Breast epithelium (tissue), 4 donors: ENCODE measurements at regions not wholly inside any gene's neighbourhood (a gene's known extent, or its start where the extent isn't known, plus 50 kb on each side); places are given as distances from the start of the nearest gene placed in this dataset.
A peak's percentile ranks its signal among the peaks of the same experiment; 100 is the strongest.

ENCODE experiments used
- DNase-seq, 2 donors: peaks; one replicate each; pipeline ENCODE4 v3.0.0-alpha.2; 2019; ENCODE audit warnings: low spot score in 2 of 2
- H3K27ac ChIP-seq, 2 donors: fragments of 200-600 bp; sonication (generic) in 1 of 2; one replicate each; pipeline ENCODE4 v1.5.1; 2016 to 2019; ENCODE audit warnings: mild to moderate bottlenecking in 1 of 2
- H3K27me3 ChIP-seq, 2 donors: fragments of 200-600 bp; sonication (generic) in 1 of 2; one replicate each; pipeline versions ENCODE4 v1.5.1 to v1.6.0; 2017 to 2019; ENCODE audit warnings: control low read depth in 1 of 2, mild to moderate bottlenecking in 1 of 2
- H3K36me3 ChIP-seq: fragments of 200-600 bp; one replicate; pipeline ENCODE4 v1.5.1; 2019
- H3K4me1 ChIP-seq, 2 donors: fragments of 200-600 bp; sonication (generic); one replicate each; pipeline ENCODE4 v1.5.1; 2016 to 2019; ENCODE audit warnings: control low read depth in 1 of 2
- H3K4me3 ChIP-seq, 3 donors: fragments of 200-600 bp; sonication (generic); 1 replicate in 2 of 3; 2 replicates in 1 of 3; pipeline ENCODE4 v1.5.1; 2016 to 2019; ENCODE audit warnings: mild to moderate bottlenecking in 3 of 3, moderate library complexity in 2 of 3
- H3K9me3 ChIP-seq, 2 donors: fragments of 200-600 bp; sonication (generic) in 1 of 2; one replicate each; pipeline ENCODE4 v1.5.1; 2016 to 2019; ENCODE audit warnings: control low read depth in 1 of 2
- POLR2A ChIP-seq: fragments of 450-650 bp; IDR thresholded peaks from one replicate; pipeline ENCODE4 v1.6.1; 2016; ENCODE audit warnings: antibody characterized with exemption, mild to moderate bottlenecking, moderate library complexity
- POLR2AphosphoS5 ChIP-seq, 3 donors: sonication (generic); formaldehyde crosslinking; IDR thresholded peaks; one replicate each; pipeline ENCODE4 v1.6.1; 2017; ENCODE audit warnings: antibody characterized with exemption in 3 of 3
- intact Hi-C: fragments of 100-400 bp; cut with DNase I; formaldehyde crosslinking; loops from one replicate; pipeline ENCODE4 v1.15.1; 2023; ENCODE audit warnings: low total_unique reads
- TF ChIP-seq, protein P1 (sequence below), 3 donors: fragments of 450-650 bp; IDR thresholded peaks; one replicate each; pipeline ENCODE4 v1.5.1; 2016 to 2017; ENCODE audit warnings: antibody characterized with exemption in 3 of 3, mild to moderate bottlenecking in 3 of 3, moderate library complexity in 3 of 3

DNA sequence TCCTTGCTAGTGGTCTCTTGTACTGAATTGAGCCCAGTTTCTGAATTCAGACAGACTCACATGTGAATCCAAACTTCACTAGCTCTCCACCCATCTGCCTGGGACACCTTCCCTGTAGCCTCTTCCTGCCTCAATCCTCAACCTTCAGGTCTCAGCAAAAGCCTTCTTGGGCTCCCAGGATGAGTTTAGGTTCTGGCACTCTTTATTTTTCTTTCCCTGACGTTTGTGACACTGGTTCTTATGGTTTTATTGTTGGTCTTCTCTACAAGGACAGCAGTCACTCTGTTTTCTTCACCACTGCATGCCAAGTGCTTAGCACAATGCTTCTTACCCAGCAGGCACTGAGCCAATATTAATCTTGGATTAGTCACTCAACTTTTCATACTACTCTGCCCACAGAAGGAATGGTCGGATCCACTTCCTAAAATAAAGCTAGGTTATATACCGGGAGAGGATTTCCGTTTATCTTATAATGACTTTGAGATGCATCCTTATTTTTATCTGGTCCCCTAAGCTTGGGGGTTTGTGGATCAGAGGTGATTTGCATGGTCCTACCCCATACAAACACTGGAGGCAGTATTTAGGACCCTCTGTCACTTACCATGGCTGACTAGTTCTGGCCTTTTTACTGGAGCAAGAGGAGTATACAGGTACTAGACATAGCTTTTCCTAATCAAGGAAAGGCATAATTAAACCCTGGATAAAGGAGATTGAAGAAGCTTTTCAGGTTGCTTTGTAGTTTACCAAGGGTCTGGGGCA, 186.3 kb downstream of the MYCN start:
- TF ChIP-seq POLR2A (no peak), POLR2AphosphoS5 (IDR thresholded peaks at IDR 0.05) (no peak)
- TF ChIP-seq, protein P1, sequence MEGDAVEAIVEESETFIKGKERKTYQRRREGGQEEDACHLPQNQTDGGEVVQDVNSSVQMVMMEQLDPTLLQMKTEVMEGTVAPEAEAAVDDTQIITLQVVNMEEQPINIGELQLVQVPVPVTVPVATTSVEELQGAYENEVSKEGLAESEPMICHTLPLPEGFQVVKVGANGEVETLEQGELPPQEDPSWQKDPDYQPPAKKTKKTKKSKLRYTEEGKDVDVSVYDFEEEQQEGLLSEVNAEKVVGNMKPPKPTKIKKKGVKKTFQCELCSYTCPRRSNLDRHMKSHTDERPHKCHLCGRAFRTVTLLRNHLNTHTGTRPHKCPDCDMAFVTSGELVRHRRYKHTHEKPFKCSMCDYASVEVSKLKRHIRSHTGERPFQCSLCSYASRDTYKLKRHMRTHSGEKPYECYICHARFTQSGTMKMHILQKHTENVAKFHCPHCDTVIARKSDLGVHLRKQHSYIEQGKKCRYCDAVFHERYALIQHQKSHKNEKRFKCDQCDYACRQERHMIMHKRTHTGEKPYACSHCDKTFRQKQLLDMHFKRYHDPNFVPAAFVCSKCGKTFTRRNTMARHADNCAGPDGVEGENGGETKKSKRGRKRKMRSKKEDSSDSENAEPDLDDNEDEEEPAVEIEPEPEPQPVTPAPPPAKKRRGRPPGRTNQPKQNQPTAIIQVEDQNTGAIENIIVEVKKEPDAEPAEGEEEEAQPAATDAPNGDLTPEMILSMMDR (IDR thresholded peaks at IDR 0.05) = no peak
- Histone ChIP-seq H3K36me3 (no peaks in the 10 kb centered on the region), H3K9me3 (no peaks in the 10 kb centered on the region), H3K4me1 (no peaks in the 10 kb centered on the region), H3K27me3 (no peaks in the 10 kb centered on the region), H3K4me3 (no peak overlapping the region), H3K27ac (no peak overlapping the region)
- no peak for DNase-seq
- intact Hi-C loops = no loop called here

DNA sequence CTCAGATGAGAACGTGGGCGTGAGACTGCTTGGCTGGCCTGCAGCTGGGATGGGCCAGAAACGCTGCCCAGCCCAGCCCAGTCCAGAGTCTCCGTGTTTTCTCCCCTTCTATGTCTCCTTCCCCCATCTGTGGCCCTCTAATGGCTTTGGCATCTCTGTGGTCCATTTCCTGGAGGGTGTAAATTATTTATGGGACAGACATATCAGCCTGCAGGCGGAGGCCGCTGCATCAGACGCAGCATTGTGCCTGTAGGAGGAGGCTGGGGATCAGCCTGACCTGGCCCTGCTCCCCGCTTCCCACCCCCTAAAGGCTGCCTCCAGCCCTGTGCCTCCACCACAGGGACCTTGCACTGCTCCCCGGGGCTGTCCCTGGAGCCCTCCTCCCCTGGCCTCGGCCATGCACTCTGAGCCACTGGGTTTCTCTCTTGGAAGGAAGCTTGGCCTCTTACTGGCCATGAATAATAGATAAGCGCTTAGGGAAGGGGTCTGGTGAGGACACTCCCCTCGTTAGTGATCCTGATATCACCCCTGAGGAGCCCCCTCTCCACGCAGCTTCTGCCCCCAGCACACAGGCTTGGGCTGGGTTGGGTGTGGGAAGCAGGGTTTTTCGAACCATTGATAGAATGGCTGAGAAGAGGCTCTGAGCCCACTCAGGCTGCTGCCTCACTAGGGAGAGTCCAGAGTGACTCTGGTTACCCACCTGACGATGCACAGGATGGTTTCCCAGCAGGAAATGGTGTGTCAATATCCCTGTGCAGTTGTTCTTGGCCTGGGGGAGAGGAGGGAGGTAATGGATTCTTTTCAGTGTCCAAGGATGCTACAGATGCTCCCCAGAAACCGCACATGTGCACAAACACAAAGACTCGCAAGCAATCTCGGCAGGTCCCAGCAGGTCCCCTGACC, 185.5 kb downstream of the MYCN start:
- TF ChIP-seq POLR2A = no peak
- Histone ChIP-seq H3K9me3 (no peaks in the 10 kb centered on the region), H3K4me1 (no peaks in the 10 kb centered on the region), H3K27ac (no peak overlapping the region), H3K27me3 (no peaks in the 10 kb centered on the region), H3K4me3 (no peak overlapping the region), H3K36me3 (no peaks in the 10 kb centered on the region)
- DNase-seq = peak in 1 of 2 donors; percentile 10
- intact Hi-C loops = no loop called here

DNA sequence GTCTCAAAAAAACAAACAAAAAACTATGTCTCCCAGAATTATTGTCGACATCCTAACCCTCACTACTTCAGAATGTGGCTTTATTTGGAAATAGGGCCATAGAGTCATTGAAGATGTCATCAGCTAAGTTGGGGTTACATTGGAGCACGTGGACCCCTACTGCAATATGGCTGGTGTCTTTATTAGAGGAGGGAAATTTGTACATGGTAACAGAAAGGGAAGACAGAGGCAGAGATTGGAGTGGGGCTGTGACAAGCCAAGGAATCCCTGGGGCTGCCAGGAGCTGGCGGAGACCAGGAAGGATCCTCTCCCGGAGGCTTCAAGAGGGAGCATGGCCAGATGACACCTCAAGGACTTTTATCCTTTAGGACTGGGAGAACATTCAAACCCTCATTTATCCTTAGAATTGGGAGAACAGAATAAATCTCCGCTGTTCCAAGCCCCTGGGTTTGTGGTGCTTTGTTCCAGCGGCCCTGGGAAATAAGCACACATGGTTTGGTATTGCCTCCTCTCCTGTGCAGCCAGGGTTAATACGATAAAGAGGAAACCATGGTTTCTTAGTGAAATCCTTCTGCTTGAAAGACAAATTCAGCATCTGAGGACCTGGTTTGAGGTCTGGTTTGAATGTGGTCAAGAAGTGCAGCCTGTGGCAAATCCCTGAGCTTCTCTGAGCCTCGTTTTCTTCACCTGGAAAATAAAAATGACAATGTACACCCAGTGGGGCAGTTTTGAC, 184.7 kb downstream of the MYCN start:
- H3K36me3 ChIP-seq = no peaks in the 10 kb centered on the region
- H3K27me3 ChIP-seq = no peaks in the 10 kb centered on the region
- H3K4me3 ChIP-seq = no peak overlapping the region
- no peaks in the 10 kb centered on the region for H3K4me1 ChIP-seq
- no peak for DNase-seq
- intact Hi-C loops = no loop called here
- TF ChIP-seq, protein P1 (IDR thresholded peaks at IDR 0.05) = no peak
- TF ChIP-seq POLR2A (no peak), POLR2AphosphoS5 (IDR thresholded peaks at IDR 0.05) (no peak)
- H3K9me3 ChIP-seq = no peaks in the 10 kb centered on the region
- H3K27ac ChIP-seq = no peak overlapping the region

DNA sequence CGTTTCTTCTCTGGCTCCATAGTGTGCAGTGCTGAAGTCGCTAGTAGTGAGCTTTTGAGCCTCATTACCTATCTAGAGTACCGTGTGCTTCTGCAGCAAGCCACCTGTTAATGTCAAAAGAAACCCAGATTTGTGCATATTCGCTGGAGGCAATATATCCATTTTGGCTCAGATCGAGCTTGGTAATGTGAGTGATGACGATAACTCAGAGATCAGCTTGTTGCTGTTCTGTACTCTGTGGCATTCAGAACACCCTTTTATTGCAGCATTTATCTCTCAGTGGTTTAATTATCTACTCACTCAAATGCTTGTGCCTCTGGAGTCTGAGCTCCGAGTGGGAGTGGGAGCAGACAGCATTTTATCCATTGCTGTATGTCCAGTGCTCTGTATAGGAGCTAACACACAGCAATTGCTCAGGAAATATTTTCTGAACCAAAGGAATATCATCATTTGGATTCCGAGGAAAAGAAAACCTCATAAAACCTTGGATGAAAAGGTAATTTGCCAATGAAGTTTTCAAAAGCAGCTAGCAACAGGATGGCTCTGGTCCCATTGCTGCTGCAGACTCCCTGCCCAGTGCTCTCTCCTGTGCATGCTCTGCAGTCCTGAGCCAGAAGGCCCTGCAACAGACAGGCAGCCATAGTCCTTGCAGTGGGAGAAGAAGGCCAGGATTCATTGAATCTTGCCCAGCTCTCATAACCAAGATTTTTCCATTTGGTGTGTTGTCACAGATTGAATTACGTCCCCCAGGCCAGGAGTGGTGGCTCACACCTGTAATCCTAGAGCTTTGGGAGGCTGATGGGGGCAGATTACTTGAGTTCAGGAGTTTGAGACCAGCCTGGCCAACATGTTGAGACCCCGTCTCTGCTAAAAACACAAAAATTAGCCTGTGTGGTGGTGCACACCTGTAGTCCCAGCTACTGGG, 183.8 kb downstream of the MYCN start:
- intact Hi-C loops = no loop called here
- H3K27ac ChIP-seq = no peak overlapping the region
- no peak for DNase-seq
- no peak overlapping the region for H3K4me3 ChIP-seq
- H3K36me3 ChIP-seq = no peaks in the 10 kb centered on the region
- H3K9me3 ChIP-seq = no peaks in the 10 kb centered on the region
- H3K4me1 ChIP-seq = no peaks in the 10 kb centered on the region
- no peaks in the 10 kb centered on the region for H3K27me3 ChIP-seq
- TF ChIP-seq POLR2AphosphoS5 (IDR thresholded peaks at IDR 0.05) (no peak), POLR2A (no peak)
- TF ChIP-seq, protein P1 (IDR thresholded peaks at IDR 0.05) = no peak

DNA sequence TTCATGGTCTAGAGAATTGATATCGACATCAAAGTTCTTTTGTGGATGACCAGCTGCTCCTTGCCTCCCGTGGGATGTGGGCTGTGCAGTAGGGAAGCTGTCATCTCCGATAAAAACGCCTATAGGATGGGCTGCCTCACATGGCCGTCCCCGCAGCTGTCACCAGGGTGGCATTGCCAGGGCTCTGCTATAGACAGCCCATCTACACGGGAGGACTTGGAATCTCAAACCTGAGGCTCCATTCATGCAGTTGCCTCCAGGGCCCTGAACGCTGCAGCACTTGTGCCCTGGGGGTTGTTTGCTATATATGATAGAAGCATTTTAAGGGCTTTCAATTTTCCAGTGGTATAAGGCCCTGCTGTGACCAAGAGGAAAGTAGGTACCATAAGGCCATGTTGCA, 183.1 kb downstream of the MYCN start:
- Histone ChIP-seq H3K27me3 (no peaks in the 10 kb centered on the region), H3K36me3 (no peaks in the 10 kb centered on the region), H3K4me1 (no peaks in the 10 kb centered on the region), H3K4me3 (no peak overlapping the region), H3K27ac (no peak overlapping the region), H3K9me3 (no peaks in the 10 kb centered on the region)
- TF ChIP-seq POLR2AphosphoS5 (IDR thresholded peaks at IDR 0.05) (no peak), POLR2A (no peak)
- TF ChIP-seq, protein P1 (IDR thresholded peaks at IDR 0.05) = no peak
- intact Hi-C loops = no loop called here
- DNase-seq = peak in 1 of 2 donors; percentile 8
